DMS79 treated with DMSO at 0.1 percent for 48 hours (cell line): ENCODE measurements at regions not wholly inside any gene's neighbourhood (a gene's known extent, or its start where the extent isn't known, plus 50 kb on each side); places are given as distances from the start of the nearest gene placed in this dataset.

Experiments used
- DNase-seq: peaks from one replicate; lab custom pipeline; 2025; lab: John Stamatoyannopoulos, UW

GRCh38 chr1:87194856-87195255, 133.8 kb upstream of the LMO4 start:
- no peak for DNase-seq

GRCh38 chr1:87196110-87196827, 132.4 kb upstream of the LMO4 start:
- no peak for DNase-seq

- no peak for DNase-seq
These were observed 131.5 kb upstream of the LMO4 start for GRCh38 chr1:87197156-87197555.

GRCh38 chr1:87197641-87198040, 131.0 kb upstream of the LMO4 start:
- no peak for DNase-seq

- DNase-seq: peak; percentile 85
These were observed 127.6 kb upstream of the LMO4 start for GRCh38 chr1:87200875-87201638.

- no peak for DNase-seq
These were observed 126.9 kb upstream of the LMO4 start for GRCh38 chr1:87201768-87202167.

- DNase-seq: no peak
These were observed 126.2 kb upstream of the LMO4 start for GRCh38 chr1:87202451-87202850.

- DNase-seq: no peak
These were observed 125.6 kb upstream of the LMO4 start for GRCh38 chr1:87202922-87203655.

- peak; percentile 41 for DNase-seq
These were observed 124.8 kb upstream of the LMO4 start for GRCh38 chr1:87203904-87204303.

- no peak for DNase-seq
These were observed 124.2 kb upstream of the LMO4 start for GRCh38 chr1:87204441-87204840.

GRCh38 chr1:87204921-87205320, 123.8 kb upstream of the LMO4 start:
- no peak for DNase-seq

GRCh38 chr1:87206044-87206831, 122.4 kb upstream of the LMO4 start:
- no peak for DNase-seq

GRCh38 chr1:87208080-87208479, 120.6 kb upstream of the LMO4 start:
- DNase-seq: no peak

- no peak for DNase-seq
These were observed 119.7 kb upstream of the LMO4 start for GRCh38 chr1:87208931-87209330.

- DNase-seq: no peak
These were observed 118.5 kb upstream of the LMO4 start for GRCh38 chr1:87210151-87210550.

- no peak for DNase-seq
These were observed 116.1 kb upstream of the LMO4 start for GRCh38 chr1:87212431-87213134.

- DNase-seq: no peak
These were observed 115.6 kb upstream of the LMO4 start for GRCh38 chr1:87213135-87213515.

- no peak for DNase-seq
These were observed 113.1 kb upstream of the LMO4 start for GRCh38 chr1:87215592-87215991.

- no peak for DNase-seq
These were observed 110.1 kb upstream of the LMO4 start for GRCh38 chr1:87218618-87219017.

GRCh38 chr1:87219141-87219540, 109.5 kb upstream of the LMO4 start:
- no peak for DNase-seq

- no peak for DNase-seq
These were observed 109.1 kb upstream of the LMO4 start for GRCh38 chr1:87219626-87220025.

GRCh38 chr1:87220993-87221392, 107.7 kb upstream of the LMO4 start:
- DNase-seq: no peak
